Right lobe of liver (tissue), 6 donors: ENCODE measurements at regions not wholly inside any gene's neighbourhood (a gene's known extent, or its start where the extent isn't known, plus 50 kb on each side); places are given as distances from the start of the nearest gene placed in this dataset.
A peak's percentile ranks its signal among the peaks of the same experiment; 100 is the strongest.

Experiments
- ATAC-seq, 4 donors: fragments of 200-7000 bp; cut with Tn5 transposase; one replicate each; pipeline ENCODE4 v1.9.1; 2020; ENCODE audit warnings: mild to moderate bottlenecking in 4 of 4, moderate library complexity in 4 of 4
- DNase-seq, 3 donors: peaks; one replicate each; pipeline ENCODE4 v3.0.0-alpha.2; 2020
- H3K27ac ChIP-seq, 3 donors: fragments of 200-600 bp; one replicate each; pipeline ENCODE4 v1.8.0; 2022
- H3K27me3 ChIP-seq, 2 donors: fragments of 200-600 bp; one replicate each; pipeline ENCODE4 v1.8.0; 2022
- H3K36me3 ChIP-seq, 4 donors: fragments of 200-600 bp; sonication (generic) in 1 of 4; one replicate each; pipeline versions ENCODE4 v1.5.1 to v1.8.0; 2017 to 2022; ENCODE audit warnings: control low read depth in 1 of 4
- H3K4me1 ChIP-seq, 4 donors: fragments of 200-600 bp; sonication (generic) in 1 of 4; one replicate each; pipeline versions ENCODE4 v1.5.1 to v1.8.0; 2017 to 2022; ENCODE audit warnings: control low read depth in 1 of 4
- H3K4me3 ChIP-seq, 3 donors: fragments of 200-600 bp; one replicate each; pipeline ENCODE4 v1.8.0; 2022
- H3K9me3 ChIP-seq, 4 donors: fragments of 200-600 bp; sonication (generic) in 1 of 4; one replicate each; pipeline versions ENCODE4 v1.5.1 to v1.8.0; 2017 to 2022; ENCODE audit warnings: control low read depth in 1 of 4
- POLR2A ChIP-seq: fragments of 450-650 bp; IDR thresholded peaks from one replicate; pipeline ENCODE4 v1.6.1; 2017; ENCODE audit warnings: antibody characterized with exemption, mild to moderate bottlenecking
- WGBS: methylation state at CpG from one replicate; pipeline ENCODE4 v1.1.6; 2018; ENCODE audit warnings: low coverage, low lambda C conversion rate; ENCODE audit not compliant: insufficient coverage; ENCODE audit errors: missing lambda C conversion rate; 5-methylcytosine and 5-hydroxymethylcytosine counted together
- intact Hi-C, 2 donors: fragments of 100-400 bp; cut with DNase I; formaldehyde crosslinking; loops; one replicate each; pipeline versions ENCODE4 v1.11.2 to v1.14.1; 2022
- TF ChIP-seq, protein P1 (sequence below), 4 donors: fragments of 200-600 bp in 3 of 4; fragments of 450-650 bp in 1 of 4; IDR thresholded peaks; one replicate each; pipeline versions ENCODE4 v1.5.1 to v1.8.0; 2016 to 2022; ENCODE audit warnings: antibody characterized with exemption in 4 of 4, mild to moderate bottlenecking in 2 of 4
- donor health status: DM: no; HTN: yes; CAD: no.
- donor health status: DM: no; HTN: no; CAD: no.
- donor health status: DM: no; HTN: no; CAD: no.
- donor health status: DM: no; HTN: yes; CAD: no.
- donor health status: DM: no; HTN: yes; CAD: no.

DNA sequence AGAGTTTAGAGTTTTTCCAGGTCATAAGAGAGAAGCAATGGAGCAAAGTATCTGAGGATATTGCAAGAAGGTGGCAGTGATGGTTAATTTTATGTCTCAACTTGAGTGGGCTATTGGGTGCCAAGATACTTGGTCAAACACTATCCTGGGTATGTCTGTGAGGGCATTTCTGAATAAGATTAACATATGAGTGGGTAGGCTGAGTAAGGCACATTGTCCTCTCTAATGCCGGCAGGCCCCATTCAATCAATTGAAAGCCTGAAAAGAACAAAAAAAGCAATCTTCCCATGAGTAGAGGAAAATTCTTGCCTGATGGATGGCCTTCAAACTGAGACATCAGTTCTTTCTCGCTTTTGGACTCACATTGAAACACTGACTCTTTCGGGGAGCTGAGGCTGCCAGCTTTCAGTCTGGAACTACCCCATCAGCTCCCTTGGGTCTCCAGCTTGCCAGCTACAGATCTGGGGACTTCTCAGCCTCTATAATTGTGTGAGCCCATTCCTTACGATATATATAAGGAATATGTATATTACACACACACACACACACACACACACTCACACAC, 228.8 kb downstream of the BUD13 start:
- WGBS = 68% methylated on average over 4 of the region's 4 CpGs

DNA sequence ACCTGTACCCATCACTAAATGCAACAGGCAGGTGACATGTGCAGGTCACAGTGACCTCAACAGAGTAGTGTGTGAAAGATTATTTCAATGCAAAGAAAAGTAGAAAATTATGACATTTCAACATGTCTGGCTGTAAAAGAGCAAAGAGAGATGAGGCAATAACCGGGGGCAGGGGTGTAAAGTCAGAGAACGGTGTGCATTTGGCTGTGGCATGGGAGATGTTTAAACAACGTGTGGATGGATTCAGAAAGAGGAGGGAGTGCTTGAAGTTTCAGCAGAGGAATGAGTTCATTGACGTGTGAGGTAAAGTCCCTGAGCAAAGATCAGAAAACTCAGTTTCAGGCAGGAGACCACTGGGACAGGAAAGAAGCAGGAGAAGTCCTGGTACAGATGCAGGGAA, 229.7 kb downstream of the BUD13 start:
- Histone ChIP-seq H3K27ac (no peak overlapping the region), H3K4me3 (no peak overlapping the region), H3K9me3 (no peaks in the 10 kb centered on the region), H3K36me3 (no peaks in the 10 kb centered on the region), H3K27me3 (no peaks in the 10 kb centered on the region), H3K4me1 (no peaks in the 10 kb centered on the region)
- intact Hi-C loops = no loop called here
- DNase-seq (peak in 1 of 3 donors; percentile 45), ATAC-seq (peak in 3 of 4 donors; percentile 50 to 84 (median 58))
- TF ChIP-seq POLR2A = no peak
- TF ChIP-seq, protein P1, sequence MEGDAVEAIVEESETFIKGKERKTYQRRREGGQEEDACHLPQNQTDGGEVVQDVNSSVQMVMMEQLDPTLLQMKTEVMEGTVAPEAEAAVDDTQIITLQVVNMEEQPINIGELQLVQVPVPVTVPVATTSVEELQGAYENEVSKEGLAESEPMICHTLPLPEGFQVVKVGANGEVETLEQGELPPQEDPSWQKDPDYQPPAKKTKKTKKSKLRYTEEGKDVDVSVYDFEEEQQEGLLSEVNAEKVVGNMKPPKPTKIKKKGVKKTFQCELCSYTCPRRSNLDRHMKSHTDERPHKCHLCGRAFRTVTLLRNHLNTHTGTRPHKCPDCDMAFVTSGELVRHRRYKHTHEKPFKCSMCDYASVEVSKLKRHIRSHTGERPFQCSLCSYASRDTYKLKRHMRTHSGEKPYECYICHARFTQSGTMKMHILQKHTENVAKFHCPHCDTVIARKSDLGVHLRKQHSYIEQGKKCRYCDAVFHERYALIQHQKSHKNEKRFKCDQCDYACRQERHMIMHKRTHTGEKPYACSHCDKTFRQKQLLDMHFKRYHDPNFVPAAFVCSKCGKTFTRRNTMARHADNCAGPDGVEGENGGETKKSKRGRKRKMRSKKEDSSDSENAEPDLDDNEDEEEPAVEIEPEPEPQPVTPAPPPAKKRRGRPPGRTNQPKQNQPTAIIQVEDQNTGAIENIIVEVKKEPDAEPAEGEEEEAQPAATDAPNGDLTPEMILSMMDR (IDR thresholded peaks at IDR 0.05) = no peak
- 25% methylated on average over 4 of the region's 4 CpGs for WGBS

More for the DNA sequence above, 228.8 kb downstream of the BUD13 start:
- Histone ChIP-seq H3K4me3 (no peak overlapping the region), H3K9me3 (no peaks in the 10 kb centered on the region), H3K27me3 (no peaks in the 10 kb centered on the region), H3K4me1 (no peaks in the 10 kb centered on the region), H3K36me3 (no peaks in the 10 kb centered on the region), H3K27ac (no peak overlapping the region)
- no peak for TF ChIP-seq POLR2A
- intact Hi-C loops = no loop called here
- DNase-seq = no peak
- ATAC-seq = no peak

DNA sequence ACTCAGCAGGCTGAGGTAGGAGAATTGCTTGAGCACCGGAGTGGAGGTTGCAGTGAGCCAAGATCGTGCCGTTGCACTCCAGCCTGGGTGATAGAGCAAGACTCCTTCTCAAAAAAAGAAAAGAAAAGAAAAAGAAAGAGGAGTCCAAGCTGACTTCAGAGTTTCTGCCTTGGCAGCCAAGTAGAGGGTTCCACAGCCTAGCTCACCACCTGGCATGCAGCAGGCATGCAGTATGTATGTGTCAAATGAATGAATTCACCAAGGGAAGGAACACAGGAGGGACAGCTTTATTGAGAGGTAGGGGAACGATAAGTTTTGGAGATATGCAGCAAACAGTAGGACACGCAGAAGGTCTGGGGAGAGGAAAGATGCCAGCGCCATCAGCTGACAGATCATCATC, 230.4 kb downstream of the BUD13 start:
- intact Hi-C loops = no loop called here
- Histone ChIP-seq H3K27ac (no peak overlapping the region), H3K4me1 (no peaks in the 10 kb centered on the region), H3K9me3 (no peaks in the 10 kb centered on the region), H3K4me3 (no peak overlapping the region), H3K27me3 (no peaks in the 10 kb centered on the region), H3K36me3 (no peaks in the 10 kb centered on the region)
- DNase-seq (peak in 1 of 3 donors; percentile 17), ATAC-seq (no peak)
- TF ChIP-seq, protein P1 (IDR thresholded peaks at IDR 0.05) = no peak
- TF ChIP-seq POLR2A = no peak
- 83% methylated on average over 6 of the region's 6 CpGs for WGBS

DNA sequence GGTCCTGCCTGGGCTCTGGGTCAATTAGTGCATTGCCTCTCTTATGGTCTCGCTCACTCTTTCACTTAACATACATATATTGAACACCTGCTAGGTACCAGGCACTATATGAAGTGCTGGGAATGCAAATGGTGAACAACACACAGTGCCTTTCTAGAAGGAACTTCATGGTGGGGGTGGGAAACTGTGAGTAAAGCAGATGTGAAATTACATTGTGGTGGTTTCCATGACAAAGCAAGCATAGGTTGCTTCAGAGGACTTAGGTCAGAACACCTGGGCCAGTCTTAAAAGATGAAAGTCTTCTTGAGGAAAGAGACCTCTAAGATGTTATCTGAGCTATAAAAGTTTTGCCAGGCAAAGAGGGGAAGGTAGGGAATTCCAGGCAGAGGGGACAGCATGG, 231.3 kb downstream of the BUD13 start:
- Histone ChIP-seq H3K27me3 (no peaks in the 10 kb centered on the region), H3K9me3 (no peaks in the 10 kb centered on the region), H3K36me3 (no peaks in the 10 kb centered on the region), H3K4me3 (no peak overlapping the region), H3K27ac (no peak overlapping the region), H3K4me1 (no peaks in the 10 kb centered on the region)
- DNase-seq = peak in 1 of 3 donors; percentile 1
- no peak for ATAC-seq
- intact Hi-C loops = no loop called here
- no peak for TF ChIP-seq POLR2A
- TF ChIP-seq, protein P1 (IDR thresholded peaks at IDR 0.05) = no peak
- WGBS = 88% methylated on average over 1 of the region's 1 CpG

DNA sequence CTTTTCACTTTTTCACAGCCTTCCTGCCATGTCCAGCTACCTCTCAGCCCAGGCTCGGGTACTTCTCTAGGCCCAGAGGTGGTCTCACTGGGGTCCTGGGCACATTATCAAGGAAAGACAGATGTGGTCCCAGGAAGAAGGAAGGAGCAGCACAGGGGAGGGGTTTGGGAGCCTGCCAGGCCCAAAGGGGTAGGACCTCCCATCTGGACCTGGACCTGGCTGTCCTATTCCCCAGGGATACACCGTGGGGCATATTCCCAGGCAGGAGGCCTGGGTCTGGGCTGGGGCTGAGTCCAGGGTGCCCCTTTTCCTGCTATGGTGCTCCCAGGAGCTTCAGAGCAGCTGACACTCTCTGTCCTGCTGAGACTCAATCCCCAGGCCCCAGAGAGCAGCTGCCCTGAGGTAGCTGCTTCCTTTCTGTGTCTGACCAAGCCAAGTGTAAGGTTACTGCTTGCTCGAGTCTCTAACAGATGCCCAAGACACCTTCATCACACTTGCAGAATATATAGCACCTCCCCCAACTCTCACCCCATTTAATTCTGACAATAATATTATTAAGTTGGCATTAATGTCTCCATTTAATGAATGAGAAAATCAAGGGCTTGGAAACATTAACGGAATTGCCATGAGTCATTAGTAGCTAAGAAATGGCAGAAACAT, 232.0 kb downstream of the BUD13 start:
- no peaks in the 10 kb centered on the region for H3K9me3 ChIP-seq
- intact Hi-C loops = no loop called here
- ATAC-seq = no peak
- H3K36me3 ChIP-seq = no peaks in the 10 kb centered on the region
- H3K4me3 ChIP-seq = no peak overlapping the region
- no peak overlapping the region for H3K27ac ChIP-seq
- no peaks in the 10 kb centered on the region for H3K27me3 ChIP-seq
- TF ChIP-seq, protein P1 (IDR thresholded peaks at IDR 0.05) = no peak
- no peak for TF ChIP-seq POLR2A
- H3K4me1 ChIP-seq = no peaks in the 10 kb centered on the region
- 75% methylated on average over 1 of the region's 4 CpGs for WGBS
- peak in 1 of 3 donors; percentile 31 for DNase-seq
